Transverse colon (tissue), 4 donors: ENCODE measurements at regions not wholly inside any gene's neighbourhood (a gene's known extent, or its start where the extent isn't known, plus 50 kb on each side); places are given as distances from the start of the nearest gene placed in this dataset.
"Not testable (repeated sequence)": the region's sequence is repeated elsewhere in the genome, so short reads cannot be mapped to it uniquely, and the experiment has no call there.

Experiments
- DNase-seq: peaks from one replicate; pipeline ENCODE4 v3.0.0-alpha.2; 2019
- H3K27ac ChIP-seq, 4 donors: fragments of 200-600 bp; sonication (generic); 2 replicates each; pipeline ENCODE4 v1.5.1; 2016 to 2018; ENCODE audit warnings: inconsistent platforms in 4 of 4
- H3K27me3 ChIP-seq: fragments of 200-600 bp; sonication (generic); 2 replicates; pipeline ENCODE4 v1.5.1; 2017; ENCODE audit warnings: inconsistent platforms
- H3K36me3 ChIP-seq, 4 donors: fragments of 200-600 bp; sonication (generic); 2 replicates each; pipeline ENCODE4 v1.5.1; 2017 to 2019; ENCODE audit warnings: inconsistent platforms in 4 of 4
- H3K4me1 ChIP-seq, 4 donors: fragments of 200-600 bp; sonication (generic); 2 replicates each; pipeline ENCODE4 v1.5.1; 2017 to 2020; ENCODE audit warnings: inconsistent platforms in 4 of 4
- H3K4me3 ChIP-seq, 4 donors: fragments of 200-600 bp; sonication (generic); 1 replicate in 1 of 4; 2 replicates in 3 of 4; pipeline versions ENCODE4 v1.5.1 to v1.6.1; 2017 to 2019; ENCODE audit warnings: inconsistent platforms in 4 of 4
- H3K9me3 ChIP-seq, 2 donors: fragments of 200-600 bp; sonication (generic); 2 replicates each; pipeline ENCODE4 v1.5.1; 2017 to 2019; ENCODE audit warnings: inconsistent platforms in 2 of 2
- CTCF ChIP-seq, 5 experiments: fragments of 200-600 bp in 3 of 5; fragments of 450-650 bp in 2 of 5; sonication (generic) in 3 of 5; IDR thresholded peaks; 1 replicate in 2 of 5; 2 replicates in 3 of 5; pipeline ENCODE4 v1.5.1; 2016 to 2017; ENCODE audit warnings: antibody characterized with exemption in 5 of 5, inconsistent platforms in 3 of 5, mild to moderate bottlenecking in 2 of 5, moderate library complexity in 1 of 5
- EP300 ChIP-seq: sonication (generic); formaldehyde crosslinking; IDR thresholded peaks from one replicate; pipeline ENCODE4 v1.6.1; 2017; ENCODE audit warnings: antibody characterized with exemption, low read depth
- POLR2A ChIP-seq: fragments of 450-650 bp; IDR thresholded peaks from one replicate; pipeline ENCODE4 v1.6.1; 2016; ENCODE audit warnings: antibody characterized with exemption, mild to moderate bottlenecking, moderate library complexity
- POLR2AphosphoS5 ChIP-seq, 3 donors: sonication (generic); formaldehyde crosslinking; IDR thresholded peaks; one replicate each; pipeline ENCODE4 v1.6.1; 2016; ENCODE audit warnings: antibody characterized with exemption in 3 of 3
- WGBS, 2 donors: methylation state at CpG; one replicate each; pipeline ENCODE4 v1.1.5; 2018; ENCODE audit warnings: low coverage in 1 of 2; 5-methylcytosine and 5-hydroxymethylcytosine counted together
- in situ Hi-C, 4 donors: fragments of 200-750 bp; cut with MboI; loops; one replicate each; pipeline versions ENCODE4 v1.15.0 to v1.15.1; 2017; ENCODE audit warnings: low sequenced_read_pairs in 3 of 4, low pct_ligation_motif_present in 1 of 4, low pct_unique_long_range_greater_than_20kb in 1 of 4
- intact Hi-C: fragments of 100-400 bp; cut with DNase I; formaldehyde crosslinking; loops from one replicate; pipeline ENCODE4 v1.15.1; 2023; ENCODE audit warnings: low total_unique reads

GRCh38 chr5:107005653-107006052 is 665.1 kb downstream of the EFNA5 start:
- H3K4me1 ChIP-seq = no peaks in the 10 kb centered on the region
- DNase-seq = no peak
- in situ Hi-C loops = no loop called here

GRCh38 chr5:107005161-107005560 is 665.6 kb downstream of the EFNA5 start:
- 84 to 87% methylated on average over 4 of the region's 4 CpGs for WGBS, 2 donors
- in situ Hi-C loops = no loop called here
- Histone ChIP-seq H3K4me3 (no peak overlapping the region), H3K27me3 (no peaks in the 10 kb centered on the region), H3K36me3 (no peaks in the 10 kb centered on the region), H3K9me3 (no peaks in the 10 kb centered on the region), H3K4me1 (no peaks in the 10 kb centered on the region), H3K27ac (no peak overlapping the region)
- TF ChIP-seq POLR2AphosphoS5 (IDR thresholded peaks at IDR 0.05) = no peak
- no peak for TF ChIP-seq EP300
- no peak for TF ChIP-seq CTCF (IDR thresholded peaks at IDR 0.05)
- no peak for TF ChIP-seq POLR2A
- no peak for DNase-seq
- intact Hi-C loops = no loop called here

More at GRCh38 chr5:107005653-107006052, 665.1 kb downstream of the EFNA5 start:
- TF ChIP-seq CTCF (IDR thresholded peaks at IDR 0.05) (no peak), POLR2AphosphoS5 (IDR thresholded peaks at IDR 0.05) (no peak), POLR2A (no peak), EP300 (no peak)
- WGBS, 2 donors = 0 to 36% methylated on average over 1 of the region's 1 CpG
- intact Hi-C loops = no loop called here
- Histone ChIP-seq H3K4me3 (no peak overlapping the region), H3K36me3 (no peaks in the 10 kb centered on the region), H3K27ac (no peak overlapping the region), H3K9me3 (no peaks in the 10 kb centered on the region), H3K27me3 (no peaks in the 10 kb centered on the region)

- intact Hi-C loops (no loop called here), in situ Hi-C loops (no loop called here)
- Histone ChIP-seq H3K4me1 (no peaks in the 10 kb centered on the region), H3K27ac (no peak overlapping the region), H3K36me3 (no peaks in the 10 kb centered on the region), H3K4me3 (no peak overlapping the region), H3K9me3 (no peaks in the 10 kb centered on the region), H3K27me3 (no peaks in the 10 kb centered on the region)
- TF ChIP-seq EP300 (no peak), CTCF (IDR thresholded peaks at IDR 0.05) (no peak), POLR2A (no peak), POLR2AphosphoS5 (IDR thresholded peaks at IDR 0.05) (no peak)
- DNase-seq = no peak
These were observed 668.6 kb downstream of the EFNA5 start for GRCh38 chr5:107002115-107002514.

- intact Hi-C loops, in situ Hi-C loops, H3K4me1 ChIP-seq, DNase-seq, H3K36me3 ChIP-seq, H3K4me3 ChIP-seq, H3K27me3 ChIP-seq, H3K9me3 ChIP-seq, H3K27ac ChIP-seq: not testable (repeated sequence)
- 85 to 100% methylated on average over 1 to 6 of the region's 6 CpGs for WGBS, 2 donors
These were observed 671.2 kb downstream of the EFNA5 start for GRCh38 chr5:106999506-106999905.

GRCh38 chr5:106986006-106986405 is 684.7 kb downstream of the EFNA5 start:
- Histone ChIP-seq H3K4me3 (no peak overlapping the region), H3K27ac (no peak overlapping the region), H3K4me1 (no peaks in the 10 kb centered on the region), H3K9me3 (no peaks in the 10 kb centered on the region), H3K36me3 (no peaks in the 10 kb centered on the region), H3K27me3 (no peaks in the 10 kb centered on the region)
- intact Hi-C loops = no loop called here
- DNase-seq = no peak
- TF ChIP-seq POLR2AphosphoS5 (IDR thresholded peaks at IDR 0.05) (no peak), CTCF (IDR thresholded peaks at IDR 0.05) (no peak)
- 27 to 55% methylated on average over 2 of the region's 2 CpGs for WGBS, 2 donors
- in situ Hi-C loops = no loop called here
